Stimulated activated CD4-positive, alpha-beta T cell treated with anti-CD3 and anti-CD28 coated beads, Interleukin-12 subunit alpha, Interleukin-12 subunit beta, amount 100 ng/mL, for 4 hours (primary cell): ENCODE measurements at regions not wholly inside any gene's neighbourhood (a gene's known extent, or its start where the extent isn't known, plus 50 kb on each side); places are given as distances from the start of the nearest gene placed in this dataset.

Experiments used
- DNase-seq: peaks from one replicate; pipeline ENCODE4 v3.0.0-alpha.2; 2020

DNA sequence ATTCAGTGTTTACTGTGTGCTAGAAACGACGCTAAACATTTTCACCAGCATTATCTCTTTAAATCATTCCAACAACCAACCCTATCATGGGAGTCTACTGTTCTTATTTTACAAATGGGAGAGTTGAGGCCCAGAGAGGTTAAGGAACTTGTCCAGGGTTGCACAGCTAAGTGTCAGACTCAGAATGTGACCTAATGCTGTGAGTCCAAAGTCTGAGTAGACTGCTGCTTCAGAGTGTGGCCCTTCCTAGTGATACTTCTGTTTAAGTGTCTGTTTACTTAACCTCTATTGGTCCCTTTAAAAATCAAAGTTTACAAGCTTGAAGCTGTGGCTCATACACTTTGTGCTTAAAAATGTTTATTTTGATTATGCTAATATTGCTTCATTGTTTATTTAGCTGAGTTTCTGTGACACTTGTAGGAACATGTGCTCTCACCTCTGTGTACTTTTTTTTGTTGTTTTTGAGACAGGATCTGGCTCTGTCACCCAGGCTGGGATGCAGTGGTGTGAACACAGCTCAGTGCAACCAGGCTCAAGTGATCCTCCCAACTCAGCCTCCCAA lies 84.4 kb upstream of the SYPL1 start:
- DNase-seq = no peak

DNA sequence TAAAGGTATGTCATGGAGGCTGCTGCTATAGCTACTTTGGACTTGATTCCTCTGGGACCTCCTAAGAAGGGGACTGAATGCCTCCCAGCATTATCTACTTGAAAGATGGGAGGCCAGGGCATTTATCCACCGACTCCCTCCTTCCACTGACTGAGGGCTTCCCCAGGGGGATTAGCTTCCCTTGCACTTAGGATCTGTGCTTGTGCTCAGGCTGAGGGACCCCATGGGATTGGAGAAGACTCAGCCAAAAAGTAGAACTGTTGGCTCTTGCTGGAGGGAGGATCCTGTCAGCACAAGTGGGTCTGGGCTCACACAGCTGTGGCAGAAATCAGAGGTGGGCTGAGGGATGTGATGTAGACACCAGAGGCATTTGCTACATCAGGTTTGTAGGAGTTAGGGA lies 81.5 kb upstream of the SYPL1 start:
- no peak for DNase-seq

DNA sequence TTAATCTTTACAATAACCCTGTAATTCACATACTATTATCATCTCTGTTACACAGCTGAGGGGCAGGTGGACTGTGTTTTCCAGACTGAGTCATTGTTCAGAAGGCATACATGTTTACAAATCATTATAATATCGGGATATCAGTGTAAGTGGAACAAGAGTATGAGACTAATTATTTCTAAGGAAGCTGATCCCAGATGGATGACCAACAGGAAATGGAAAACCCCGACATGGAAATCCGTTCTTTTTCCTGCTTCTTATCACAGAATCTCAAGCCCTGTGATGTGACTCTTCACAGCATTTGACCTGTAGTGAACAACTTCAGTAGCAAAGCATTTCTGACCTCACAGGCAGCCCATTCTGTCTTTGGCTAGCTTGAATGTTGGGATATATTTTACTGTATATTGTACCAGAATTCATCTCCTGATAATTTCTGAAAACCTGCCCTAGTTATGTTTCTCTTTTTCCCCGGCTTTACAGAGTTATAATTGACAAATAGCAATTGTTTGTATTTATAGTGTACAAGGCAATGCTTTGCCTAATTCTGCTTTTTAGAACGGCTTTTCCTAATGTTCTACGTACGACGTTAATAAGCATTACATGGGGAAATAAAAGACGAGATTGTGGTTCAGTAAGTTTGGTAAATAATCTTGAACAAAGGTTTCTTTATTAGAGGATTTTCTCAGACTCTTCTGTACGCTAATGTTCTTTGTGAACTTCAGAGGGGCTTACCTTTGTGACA lies 78.6 kb upstream of the SYPL1 start:
- no peak for DNase-seq

DNA sequence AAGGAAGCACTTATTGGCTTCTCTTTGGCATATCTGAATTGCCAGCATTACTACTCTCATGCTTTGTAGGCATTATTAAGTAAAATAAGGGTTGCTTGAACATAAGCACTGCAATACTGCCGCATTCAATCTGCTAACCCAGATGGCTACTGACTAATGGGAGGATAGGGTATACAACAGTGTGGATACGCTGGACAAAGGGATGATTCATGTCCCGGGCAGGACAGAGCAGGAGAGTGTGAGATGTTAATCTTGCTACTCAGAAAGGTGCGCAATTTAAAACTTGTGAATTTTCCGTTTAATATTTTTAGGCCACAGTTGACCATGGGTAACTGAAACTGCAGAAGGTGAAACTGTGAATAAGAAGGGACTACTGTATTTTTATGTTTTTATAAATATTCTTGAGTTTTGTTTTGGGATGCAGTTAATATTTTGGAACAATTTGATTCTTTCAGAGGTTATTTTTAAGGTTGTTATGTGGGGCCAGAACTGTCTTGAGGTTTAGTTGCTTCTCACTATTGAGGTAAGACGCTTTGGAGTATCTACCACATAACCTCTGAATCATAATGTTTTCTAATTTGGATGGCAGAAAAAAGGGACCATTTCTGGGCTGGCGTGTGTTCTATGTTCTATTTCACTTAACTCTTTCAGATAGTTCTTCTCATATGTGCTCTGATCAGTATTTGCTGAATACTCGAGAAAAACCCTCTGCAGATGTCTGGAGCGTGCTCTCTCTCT lies 75.7 kb upstream of the SYPL1 start:
- DNase-seq = no peak

DNA sequence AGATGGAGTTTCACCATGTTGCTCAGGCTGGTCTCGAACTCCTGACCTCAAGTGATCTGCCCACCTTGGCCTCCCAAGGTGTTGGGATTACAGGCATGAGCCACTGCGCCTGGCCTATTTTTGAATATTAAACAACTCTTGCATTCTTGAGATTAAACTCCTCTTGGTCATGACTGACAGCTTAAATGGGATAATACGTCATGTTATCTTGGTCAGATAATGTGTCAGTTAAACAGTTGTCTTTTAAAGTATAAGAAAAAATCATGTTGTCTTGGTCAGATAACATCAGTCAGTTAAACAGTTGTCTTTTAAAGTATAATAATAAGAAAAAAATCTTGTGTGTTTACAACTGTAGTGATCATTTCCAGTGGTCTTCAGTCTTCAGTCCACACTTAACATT lies 73.6 kb upstream of the SYPL1 start:
- no peak for DNase-seq

DNA sequence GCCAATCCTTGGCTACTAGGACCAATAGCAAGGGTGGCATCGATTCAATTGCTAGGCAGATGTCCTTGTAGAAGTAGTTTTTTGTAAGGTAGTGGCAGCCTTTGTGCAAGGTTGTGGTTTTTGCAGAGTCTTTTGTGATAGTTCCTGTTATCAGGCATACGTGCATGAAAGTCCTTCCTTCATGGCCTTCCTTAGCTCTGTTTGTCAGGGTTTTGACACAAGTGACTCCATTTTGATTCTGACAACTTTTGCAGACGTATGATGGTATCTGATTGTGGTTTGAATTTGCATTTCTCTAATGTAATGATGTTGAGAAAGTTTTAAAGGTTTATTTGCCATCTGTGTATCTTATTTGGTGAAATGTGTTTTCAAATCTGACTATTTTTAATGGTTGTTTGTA lies 71.8 kb upstream of the SYPL1 start:
- no peak for DNase-seq

DNA sequence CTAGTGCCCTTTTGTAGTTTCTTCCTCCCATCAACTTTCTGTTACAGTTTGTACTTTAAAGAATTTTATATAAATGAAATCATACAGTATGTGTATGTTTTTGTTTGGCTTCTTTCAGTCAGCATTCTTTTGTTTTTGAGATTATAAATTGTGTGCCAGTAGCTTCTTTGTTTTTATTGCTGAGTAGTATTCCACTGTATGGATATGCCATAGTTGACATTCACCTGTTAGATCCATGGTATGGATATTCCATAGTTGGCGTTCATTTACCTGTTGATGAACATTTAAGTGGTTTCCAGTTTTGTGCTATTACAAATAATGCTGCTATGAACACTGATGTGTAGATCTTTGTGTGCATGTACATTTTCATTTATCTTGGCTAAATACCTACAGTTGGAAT lies 70.8 kb upstream of the SYPL1 start:
- DNase-seq = no peak

DNA sequence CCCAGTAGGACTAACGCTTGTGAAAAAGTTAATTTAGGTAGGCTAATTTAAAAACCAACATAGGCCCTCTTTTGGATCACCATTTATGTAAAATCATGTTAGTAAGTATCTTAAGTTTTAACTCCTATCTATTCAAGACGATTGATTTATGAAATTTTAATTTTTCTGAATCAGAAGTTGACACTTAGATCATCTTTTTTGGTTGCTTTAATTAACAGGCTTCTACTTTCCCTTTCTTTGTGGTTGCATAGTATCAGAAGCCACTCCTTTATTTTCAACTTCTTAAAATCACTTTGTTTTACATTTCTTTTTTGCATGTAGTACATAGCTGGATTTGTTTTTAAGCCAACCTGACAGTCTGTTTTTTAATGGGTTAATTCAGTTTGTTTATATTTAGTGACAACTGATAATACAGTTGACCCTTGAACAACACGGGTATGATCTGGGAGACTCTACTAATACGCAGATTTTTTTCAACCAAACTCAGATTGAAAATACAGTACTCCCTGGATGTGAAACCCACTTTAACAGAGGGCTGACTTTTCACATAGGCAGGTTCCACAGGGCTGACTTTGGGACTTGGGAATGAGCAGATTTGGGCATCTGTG lies 69.7 kb upstream of the SYPL1 start:
- no peak for DNase-seq

DNA sequence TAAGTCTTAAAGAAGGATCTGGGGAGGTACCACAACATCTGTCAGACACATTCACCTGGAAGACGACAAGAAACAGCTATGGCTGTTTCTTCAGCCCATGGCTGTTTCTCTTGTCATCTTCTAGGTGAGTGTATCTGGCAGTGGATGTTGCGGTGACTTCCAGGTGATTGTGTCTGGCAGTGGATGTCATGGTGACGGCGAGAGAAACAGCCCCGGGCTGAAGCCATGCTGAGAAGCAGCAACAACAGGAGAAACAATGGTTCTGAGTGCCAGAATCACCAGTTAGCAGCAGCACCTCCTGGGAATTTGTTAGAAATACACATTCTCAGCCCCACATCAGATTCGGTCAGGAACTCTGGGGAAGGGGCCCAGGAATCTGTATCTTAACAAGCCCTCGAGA lies 68.6 kb upstream of the SYPL1 start:
- DNase-seq = no peak

DNA sequence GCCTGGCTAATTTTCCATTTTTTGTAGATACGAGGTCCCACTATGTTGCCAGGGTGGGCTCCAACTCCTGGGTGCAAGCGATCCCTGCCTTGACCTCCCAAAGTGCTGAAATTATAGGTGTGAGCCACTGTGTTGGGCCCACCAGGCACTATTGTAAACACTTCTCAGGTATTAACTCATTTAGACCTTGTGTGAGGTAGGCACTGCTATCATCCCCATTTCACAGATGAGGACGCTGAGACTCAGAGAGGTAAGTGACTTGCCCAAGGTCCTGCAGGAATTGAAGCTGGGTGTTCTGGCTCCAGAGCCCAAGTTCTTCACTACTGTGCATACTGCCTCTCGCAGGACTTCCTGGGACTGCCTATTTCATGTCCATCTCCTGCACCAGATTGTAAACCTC lies 67.1 kb upstream of the SYPL1 start:
- no peak for DNase-seq

DNA sequence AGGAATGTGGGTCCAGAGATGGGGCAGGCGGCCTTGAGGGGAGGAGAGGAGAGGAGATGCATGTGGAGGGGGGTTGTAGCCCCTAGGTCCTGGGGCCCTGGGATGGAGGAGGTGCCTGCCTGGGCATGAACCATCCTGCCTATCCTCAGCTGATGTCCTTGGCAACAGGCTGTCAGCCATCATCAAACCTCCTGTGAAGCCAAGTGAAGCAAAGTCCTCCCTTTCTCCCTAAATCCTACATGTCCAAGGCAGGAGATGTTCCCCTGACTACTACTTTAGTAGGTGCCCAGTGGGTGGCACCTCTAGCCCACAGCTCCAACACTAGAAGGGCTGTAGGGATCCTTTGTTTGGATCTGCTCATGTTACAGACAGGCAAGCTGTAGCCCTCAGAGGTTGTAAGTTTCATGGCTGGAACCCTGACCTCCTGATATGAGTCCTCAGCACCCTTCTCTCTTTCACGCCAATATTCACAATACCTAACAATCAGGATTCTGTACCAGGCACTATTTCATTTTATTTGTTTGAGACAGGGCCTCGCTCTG lies 66.6 kb upstream of the SYPL1 start:
- no peak for DNase-seq

DNA sequence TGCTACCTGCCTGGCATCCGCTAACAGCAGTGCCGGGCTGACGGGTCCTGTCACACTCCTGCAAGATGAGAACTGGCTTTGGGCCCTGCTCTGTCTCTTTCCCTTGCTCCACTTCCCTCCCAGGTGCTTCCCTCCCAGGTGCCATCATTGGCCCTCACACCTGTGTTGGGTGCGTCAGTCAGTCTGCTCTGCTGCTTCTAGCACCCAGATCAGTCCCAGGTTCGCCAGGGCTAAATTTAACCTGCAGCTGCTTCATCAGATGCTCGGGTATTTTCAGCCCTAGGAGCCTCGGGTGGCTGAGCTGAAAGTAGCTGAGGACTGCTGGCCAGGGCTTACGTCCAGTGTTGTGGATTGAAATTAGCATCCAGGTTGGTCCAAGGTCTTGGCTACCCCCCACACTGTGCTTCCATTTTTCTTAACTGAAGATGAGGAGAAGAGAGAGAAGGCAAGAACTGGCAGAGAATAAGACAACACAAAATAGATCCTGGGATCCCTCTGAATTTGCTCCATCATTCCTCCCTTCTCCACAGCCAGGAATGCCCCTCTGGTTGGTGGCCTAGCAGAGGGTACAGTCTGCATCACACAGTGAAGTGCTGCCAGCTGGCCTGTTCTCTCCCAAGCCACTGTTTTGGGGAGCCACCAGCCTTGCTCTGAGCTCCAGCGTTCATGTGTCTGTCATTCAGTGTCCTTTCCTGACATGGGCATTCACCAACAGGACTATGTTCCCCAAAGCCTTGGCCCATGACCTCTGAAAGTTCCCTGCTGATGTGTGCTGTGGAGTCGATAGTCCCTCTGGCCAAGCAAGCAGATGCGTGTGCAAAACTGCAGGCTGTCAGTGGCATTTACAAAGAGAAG lies 65.9 kb upstream of the SYPL1 start:
- DNase-seq = no peak

DNA sequence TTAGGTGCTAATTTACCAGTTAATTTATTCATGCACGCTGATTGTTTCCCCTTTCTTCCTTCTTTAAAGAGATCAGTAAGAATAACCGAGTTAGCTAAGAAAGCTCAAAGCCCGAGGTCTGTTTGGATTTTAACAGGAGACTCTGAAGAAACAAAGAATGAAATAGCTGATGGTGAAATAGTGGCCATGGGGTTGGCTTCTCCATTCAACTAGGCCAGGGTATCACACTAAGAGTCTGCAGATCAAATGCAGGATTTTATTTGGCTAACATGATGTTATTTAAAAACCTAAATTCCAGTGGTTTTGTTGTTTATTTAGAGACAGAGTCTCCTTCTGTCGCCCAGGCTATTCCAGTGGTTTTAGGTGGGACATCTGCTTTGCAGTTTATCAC lies 65.2 kb upstream of the SYPL1 start:
- DNase-seq = no peak

DNA sequence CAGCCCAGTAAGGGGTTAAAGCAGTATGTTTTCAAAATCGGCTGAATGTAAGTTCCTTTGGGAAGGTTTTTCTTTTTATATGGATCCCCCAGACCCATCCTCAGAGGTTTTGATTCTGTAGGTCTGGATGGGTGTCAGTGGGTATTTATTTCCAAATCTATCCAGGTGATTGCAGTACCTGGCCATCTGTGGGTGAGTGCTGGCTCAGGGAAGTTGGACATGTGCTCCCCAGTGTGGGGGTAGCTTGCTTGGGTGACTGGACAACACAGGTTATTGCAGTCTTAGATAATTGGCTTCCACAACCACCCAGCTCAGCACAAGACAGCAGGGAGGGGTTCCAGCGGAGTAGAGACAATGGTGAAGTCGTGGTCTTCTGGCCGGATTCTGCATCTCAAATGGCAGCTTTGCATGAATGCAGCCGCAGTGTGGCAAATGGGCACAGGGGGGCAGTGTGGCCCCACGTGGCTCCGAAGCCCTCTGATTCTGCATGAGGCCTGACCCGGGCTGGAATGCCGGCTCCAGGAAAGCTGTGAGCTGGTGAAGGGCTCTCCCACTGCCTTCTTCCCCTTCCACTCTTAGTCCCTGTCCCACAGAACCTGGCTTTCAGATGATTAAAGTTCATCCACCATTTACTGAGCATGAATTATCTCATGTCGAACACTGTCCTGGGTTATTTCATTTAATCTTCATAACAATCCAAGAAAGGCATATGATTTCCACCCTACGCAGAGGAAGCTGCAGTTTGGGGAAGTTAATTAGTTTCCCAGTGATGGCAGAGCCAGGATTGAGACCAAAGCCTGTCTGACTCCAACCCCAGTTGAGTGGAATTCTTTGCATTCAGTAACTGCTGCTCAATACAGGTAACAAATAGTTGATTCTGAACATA lies 64.5 kb upstream of the SYPL1 start:
- peak; percentile 75 for DNase-seq

DNA sequence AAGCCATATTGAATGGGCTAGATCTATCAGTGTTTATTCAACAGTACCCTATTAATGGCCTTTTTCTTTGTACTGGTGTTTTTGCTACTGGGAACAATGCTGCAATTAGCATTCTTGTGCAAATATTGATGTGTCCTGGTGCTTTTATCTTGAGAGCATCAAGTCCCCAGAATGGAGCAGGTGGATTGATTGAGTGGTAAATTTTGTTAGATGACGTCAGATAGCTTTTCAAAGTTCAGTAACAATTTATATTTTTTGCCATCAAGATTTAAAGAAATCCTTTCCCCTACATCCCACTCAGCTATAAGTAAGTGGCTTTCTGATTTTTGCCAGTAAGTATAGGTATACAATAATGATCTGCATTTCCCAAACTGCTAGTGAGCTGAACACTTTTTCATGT lies 63.4 kb upstream of the SYPL1 start:
- DNase-seq = no peak

DNA sequence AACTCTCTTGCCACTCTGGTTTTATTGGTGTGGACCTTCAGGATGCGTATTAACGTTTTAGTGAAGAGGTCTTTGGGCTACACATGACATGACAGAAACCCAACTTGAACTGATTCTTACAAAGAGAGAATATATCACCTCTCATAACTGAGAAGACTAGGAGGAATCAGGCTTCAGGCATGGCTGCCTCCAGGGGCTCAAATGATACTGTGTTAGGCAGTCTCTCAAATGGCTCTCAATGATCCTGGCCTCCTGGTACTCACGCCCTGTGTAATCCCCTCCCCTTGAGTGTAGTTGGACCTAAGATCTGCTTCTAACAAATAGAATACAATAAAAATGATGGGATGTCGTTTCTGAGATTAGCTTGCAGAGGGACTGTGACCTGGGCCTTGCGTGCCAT lies 58.5 kb upstream of the SYPL1 start:
- no peak for DNase-seq

DNA sequence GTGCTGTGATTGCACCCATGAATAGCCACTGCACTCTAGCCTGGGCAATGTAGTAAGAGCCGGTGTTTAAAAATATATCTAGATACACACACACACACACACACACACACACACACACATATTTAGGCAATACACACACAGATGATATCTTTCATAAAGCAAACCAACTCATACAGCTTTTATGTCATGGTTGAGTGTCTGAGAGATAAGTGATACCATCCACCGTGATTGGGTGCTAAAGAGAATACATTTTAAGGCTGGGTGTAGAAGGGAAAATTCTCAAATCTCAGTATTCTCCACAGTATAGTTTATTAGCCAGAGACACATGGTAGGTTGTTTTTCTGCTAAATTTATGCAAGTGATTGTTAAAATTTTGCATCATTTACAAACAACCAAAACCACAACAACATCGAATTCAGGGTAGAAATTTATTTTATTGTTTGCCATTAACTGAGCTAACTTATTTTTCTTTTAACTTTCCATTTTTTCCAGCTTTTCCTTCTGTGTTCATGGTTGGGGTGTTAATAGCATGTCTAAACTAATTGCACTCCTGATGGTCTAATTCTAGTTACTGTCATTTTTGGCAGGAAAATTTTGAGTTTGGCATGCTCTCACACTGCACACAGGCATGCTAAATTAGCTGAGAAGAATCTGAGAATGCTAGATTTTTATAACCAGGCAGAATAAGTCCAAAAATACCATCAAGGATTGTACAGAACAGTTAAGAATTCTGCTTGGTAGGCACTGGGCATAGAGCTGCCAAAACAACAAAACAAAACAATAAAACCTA lies 57.9 kb upstream of the SYPL1 start:
- DNase-seq = no peak

DNA sequence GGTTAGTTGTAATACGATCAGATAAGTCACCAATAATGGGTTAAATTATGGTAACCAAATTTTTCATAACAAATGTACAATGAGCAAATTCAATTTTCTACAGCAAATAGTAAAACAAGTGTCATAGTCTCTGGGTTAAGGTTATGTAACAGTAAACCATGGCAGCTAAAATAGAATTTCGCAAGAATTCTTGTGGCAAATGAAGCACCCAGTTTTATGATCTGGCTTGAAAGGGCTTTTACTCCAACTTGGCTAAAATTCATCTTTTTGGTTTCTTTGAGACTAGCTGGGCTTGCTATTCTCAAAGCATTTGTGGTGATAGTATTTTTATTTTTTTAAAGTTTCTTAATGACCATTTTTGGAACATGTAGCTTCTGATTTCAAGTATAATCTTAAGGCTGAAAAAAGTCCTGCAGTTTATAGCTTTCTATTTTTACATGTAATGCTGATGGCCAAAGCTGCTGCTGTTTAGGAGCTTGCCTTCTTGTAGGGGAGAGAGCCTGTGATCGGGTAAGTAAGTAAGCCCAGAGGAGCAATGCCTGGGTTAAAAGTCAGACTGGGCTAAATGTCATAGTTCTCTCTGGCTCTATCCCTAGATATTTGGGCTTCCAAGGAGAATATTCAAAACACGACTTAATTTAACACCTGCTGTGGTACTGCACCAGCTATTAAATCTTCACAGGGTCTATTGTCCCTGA lies 55.5 kb upstream of the SYPL1 start:
- no peak for DNase-seq

DNA sequence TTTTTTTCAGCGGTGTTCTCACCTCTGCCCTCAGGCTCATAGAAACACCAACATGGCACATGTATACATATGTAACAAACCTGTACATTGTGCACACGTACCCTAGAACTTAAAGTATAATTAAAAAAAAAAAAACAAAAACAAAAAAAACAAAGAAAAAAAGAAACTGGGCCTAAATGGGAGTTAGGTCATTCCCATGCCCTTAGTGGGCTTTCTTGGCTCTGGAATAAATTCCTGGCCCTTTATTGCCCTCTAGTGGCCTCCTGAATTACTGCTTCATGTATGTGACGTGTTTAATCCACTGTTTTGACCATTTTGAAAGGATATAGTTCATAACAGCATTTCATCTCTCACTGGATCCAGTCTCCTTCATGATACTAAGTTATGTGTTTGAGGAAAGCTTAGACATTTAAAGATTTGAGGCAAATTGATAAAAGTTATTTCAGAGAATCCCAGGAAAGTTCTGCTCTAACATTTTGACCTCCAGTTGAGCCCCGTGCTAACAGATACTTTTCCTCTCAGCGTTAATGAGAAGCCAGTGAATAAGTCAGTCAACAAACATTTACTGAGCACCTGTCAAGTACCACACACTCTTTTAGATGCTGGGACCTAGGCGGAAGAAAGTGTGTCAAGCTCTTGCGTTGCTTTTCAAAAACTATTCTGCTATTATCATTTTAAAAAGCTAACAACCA lies 54.7 kb upstream of the SYPL1 start:
- no peak for DNase-seq

DNA sequence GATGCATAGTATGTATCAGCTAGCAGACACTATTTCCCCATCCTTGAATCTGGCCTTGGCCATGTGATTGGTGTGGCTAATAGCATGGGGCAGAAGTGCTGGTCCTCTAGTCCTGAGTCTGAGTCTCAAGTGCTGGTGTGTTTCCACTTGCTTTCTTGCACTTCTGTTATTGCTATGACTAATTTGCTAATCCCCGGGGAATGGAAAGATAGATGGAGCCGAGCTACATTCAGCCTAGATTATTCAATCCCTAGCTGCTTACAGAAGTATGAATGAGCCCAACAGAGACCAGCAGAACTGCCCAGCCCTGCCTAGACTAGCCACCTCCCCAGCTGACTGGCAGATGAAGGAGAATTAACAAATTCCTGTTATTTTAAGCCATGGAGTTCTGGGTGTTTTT lies 53.2 kb upstream of the SYPL1 start:
- DNase-seq = no peak
